ENCODE measurements at regions not wholly inside any gene's neighbourhood (a gene's known extent, or its start where the extent isn't known, plus 50 kb on each side); places are given as distances from the start of the nearest gene placed in this dataset.

DNA sequence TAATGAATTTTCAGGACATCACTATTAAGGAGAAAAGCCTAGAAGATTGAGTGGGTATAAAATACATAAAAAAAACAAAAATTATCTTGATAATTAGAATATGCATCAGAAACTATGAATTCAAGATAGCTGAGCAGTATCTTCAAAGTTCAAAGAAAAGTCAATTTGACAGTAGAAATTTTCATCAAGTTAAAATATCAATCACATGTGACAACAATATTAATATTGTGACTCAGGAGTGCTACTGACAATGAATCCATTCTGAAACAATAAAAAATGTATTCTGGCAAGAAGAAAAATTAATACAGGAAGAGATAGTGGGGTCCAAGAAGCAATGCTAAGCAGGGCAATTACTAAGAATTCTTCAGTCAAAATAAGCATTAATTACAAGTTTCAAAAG is 151.9 kb upstream of the GLRA2 start:
- no peak for TF ChIP-seq CEBPB (IDR thresholded peaks at IDR 0.05; ENCODE audit: borderline replicate concordance in 1 of 2, low read depth in 2 of 2, low read length in 2 of 2)
- no peak for TF ChIP-seq EZH2 (IDR thresholded peaks at IDR 0.05; ENCODE audit: borderline replicate concordance, control insufficient read depth, low read depth, low read length)
- TF ChIP-seq, protein P1, sequence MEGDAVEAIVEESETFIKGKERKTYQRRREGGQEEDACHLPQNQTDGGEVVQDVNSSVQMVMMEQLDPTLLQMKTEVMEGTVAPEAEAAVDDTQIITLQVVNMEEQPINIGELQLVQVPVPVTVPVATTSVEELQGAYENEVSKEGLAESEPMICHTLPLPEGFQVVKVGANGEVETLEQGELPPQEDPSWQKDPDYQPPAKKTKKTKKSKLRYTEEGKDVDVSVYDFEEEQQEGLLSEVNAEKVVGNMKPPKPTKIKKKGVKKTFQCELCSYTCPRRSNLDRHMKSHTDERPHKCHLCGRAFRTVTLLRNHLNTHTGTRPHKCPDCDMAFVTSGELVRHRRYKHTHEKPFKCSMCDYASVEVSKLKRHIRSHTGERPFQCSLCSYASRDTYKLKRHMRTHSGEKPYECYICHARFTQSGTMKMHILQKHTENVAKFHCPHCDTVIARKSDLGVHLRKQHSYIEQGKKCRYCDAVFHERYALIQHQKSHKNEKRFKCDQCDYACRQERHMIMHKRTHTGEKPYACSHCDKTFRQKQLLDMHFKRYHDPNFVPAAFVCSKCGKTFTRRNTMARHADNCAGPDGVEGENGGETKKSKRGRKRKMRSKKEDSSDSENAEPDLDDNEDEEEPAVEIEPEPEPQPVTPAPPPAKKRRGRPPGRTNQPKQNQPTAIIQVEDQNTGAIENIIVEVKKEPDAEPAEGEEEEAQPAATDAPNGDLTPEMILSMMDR (IDR thresholded peaks at IDR 0.05 in 2 of 3, conservative IDR thresholded peaks at IDR 0.05 in 1 of 3; ENCODE audit: control insufficient read depth in 2 of 3, extremely low read depth in 1 of 3, insufficient read depth in 1 of 3, low read depth in 3 of 3, low read length in 3 of 3) = no peak
- no peak for TF ChIP-seq POLR2A (IDR thresholded peaks at IDR 0.05; ENCODE audit: low read depth, low read length)
- TF ChIP-seq TARDBP (IDR thresholded peaks at IDR 0.05; ENCODE audit: borderline replicate concordance) = no peak
- no peak for TF ChIP-seq SIN3A (IDR thresholded peaks at IDR 0.05; ENCODE audit: low read depth, low read length)

Data from GM12878 (cell line).